PC-9 (cell line): ENCODE measurements at regions not wholly inside any gene's neighbourhood (a gene's known extent, or its start where the extent isn't known, plus 50 kb on each side); places are given as distances from the start of the nearest gene placed in this dataset.

Experiments used
- CTCF ChIP-seq: fragments of 200-600 bp; sonication (generic); conservative IDR thresholded peaks from 2 replicates; pipeline ENCODE4 v1.6.1; 2017; ENCODE audit warnings: mixed run types, antibody characterized with exemption, mild to moderate bottlenecking, moderate library complexity
- EZH2 ChIP-seq: fragments of 200-600 bp; sonication (generic); IDR thresholded peaks from 2 replicates; pipeline ENCODE4 v1.8.0; 2017; ENCODE audit warnings: antibody characterized with exemption, low read depth

GRCh38 chr1:147086129-147086528 is 86.1 kb downstream of the PRKAB2 start:
- TF ChIP-seq CTCF (no peak), EZH2 (no peak)
